Activated CD4-positive, alpha-beta T cell treated with anti-CD3 and anti-CD28 coated beads for 48 hours (primary cell): ENCODE measurements at regions not wholly inside any gene's neighbourhood (a gene's known extent, or its start where the extent isn't known, plus 50 kb on each side); places are given as distances from the start of the nearest gene placed in this dataset.
"Not testable (repeated sequence)": the region's sequence is repeated elsewhere in the genome, so short reads cannot be mapped to it uniquely, and the experiment has no call there.

Experiments
- DNase-seq: peaks from one replicate; pipeline ENCODE4 v3.0.0-alpha.2; 2020

DNA sequence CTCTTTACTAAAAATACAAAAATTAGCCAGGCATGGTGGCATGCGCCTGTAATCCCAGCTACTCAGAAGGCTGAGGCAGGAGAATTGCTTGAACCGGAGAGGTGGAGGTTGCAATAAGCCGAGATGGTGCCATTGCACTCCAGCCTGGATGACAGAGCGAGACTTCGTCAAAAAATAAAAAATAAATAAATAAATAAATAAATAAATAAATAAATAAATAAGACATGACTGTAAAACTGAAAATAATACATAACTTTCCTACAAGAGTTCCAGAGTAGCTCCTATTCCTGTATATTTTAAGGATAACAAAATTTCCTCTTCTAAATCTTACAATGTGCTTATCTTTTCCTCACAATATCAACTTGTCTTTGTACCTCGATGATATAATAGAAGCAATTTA is 549.4 kb downstream of the TRAM1L1 start:
- not testable (repeated sequence) for DNase-seq

DNA sequence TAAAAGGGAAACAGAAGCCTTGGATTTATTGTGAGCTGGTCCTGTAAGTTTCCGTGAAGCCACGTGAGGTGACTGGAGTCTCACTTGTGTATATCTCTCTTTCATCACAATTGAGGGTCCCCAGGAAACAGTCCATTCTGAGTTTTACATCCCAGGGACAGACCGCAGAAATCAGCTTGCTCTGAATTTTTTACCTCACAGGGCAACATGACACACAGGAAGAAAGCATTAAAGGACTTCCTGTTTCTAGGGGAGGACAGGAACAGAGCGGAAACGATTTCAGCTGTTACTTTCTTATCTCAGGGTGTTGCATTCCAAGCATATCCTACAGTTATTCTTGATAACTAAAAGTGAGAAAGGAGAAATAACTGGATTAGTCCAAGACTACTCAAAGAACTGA is 553.5 kb downstream of the TRAM1L1 start:
- DNase-seq: no peak

DNA sequence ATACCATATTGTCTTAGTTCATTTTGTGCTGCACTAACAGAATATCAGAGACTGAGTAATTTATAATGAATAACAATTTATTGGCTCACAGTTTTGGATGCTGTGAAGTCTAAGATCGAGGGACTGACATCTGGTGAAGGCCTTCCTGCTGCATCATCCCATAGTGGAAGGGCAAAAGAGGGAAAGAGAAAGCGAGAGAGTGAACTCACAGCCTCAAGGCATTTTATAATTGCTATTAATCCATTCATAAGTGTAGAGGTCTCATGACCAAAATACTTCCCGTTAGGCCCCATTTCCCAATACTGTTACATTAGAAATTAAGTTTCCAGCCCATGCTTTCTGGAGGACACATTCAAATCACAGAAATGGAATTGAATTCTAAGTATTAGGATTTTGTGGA is 554.4 kb downstream of the TRAM1L1 start:
- DNase-seq: no peak

DNA sequence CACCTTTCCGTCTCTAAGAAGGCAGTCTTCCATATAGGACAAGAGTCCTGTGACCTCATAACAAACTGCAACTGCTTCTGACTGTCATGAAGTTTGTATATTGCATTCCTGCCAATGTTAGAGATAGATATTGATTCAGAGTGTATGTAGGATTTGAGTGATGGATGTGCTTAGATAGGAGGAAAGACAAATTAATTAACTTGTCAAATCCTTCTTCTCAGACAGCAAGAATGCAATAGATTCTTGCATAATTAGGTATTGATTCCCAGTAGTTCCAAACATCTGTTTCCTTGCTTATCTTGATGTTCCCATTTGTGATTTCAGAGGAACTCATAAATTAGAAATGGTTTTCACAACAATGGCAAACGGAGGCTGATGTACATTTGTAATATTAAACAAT is 555.3 kb downstream of the TRAM1L1 start:
- no peak for DNase-seq

DNA sequence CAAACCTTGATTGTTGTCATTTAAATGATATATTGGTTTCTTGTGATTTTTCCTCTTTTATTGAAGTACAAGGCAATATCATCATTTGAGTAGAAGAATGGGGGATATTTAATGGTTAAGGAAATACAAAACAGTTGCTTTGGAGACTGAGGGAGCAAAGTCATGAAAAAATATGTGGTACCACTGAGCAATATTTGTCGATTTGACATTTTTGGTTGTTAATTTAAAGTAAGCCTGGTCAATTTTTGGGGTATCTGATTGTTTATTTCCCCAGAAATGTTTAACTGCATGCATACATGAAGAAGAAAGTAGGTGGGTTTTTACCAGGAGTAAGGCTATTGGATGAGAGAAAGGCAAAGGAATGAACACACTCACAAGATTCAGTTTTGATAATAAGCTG is 556.2 kb downstream of the TRAM1L1 start:
- no peak for DNase-seq

DNA sequence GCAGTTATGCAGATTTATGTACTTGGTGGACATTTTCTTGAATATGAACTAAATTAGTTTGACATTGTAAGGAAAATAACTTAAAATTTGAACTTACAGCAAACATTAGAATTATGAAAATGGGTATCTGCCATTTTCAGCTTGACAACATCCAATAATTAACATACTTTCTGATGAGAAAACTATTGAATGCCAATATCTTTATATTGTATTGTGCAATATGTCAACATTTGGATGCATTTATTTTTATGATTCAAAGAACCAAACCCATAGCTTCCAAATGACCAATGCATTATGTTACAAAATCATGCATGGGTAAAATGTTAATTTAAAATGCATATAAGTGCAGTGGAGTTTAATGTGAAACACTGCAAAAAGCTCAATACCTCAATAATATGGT is 562.5 kb downstream of the TRAM1L1 start:
- no peak for DNase-seq

DNA sequence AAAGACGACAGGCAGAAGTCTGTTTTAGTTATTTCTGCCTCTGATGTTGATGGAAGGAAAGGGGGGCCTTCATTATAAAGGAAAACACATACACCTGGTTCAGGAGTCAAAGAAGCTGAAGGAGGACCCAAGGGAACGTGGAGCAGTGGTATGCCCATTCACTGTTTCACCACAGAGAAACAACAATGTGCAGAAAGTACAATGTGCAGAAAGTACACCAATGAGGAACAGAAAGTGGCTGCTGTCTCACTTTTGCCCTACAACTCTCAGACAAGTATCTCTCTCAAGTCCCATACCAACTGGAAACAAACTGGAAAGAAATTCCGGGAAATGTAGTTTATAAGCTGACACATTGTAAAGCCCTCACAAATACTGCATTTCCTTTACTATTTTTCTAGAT is 564.5 kb downstream of the TRAM1L1 start:
- DNase-seq: no peak

DNA sequence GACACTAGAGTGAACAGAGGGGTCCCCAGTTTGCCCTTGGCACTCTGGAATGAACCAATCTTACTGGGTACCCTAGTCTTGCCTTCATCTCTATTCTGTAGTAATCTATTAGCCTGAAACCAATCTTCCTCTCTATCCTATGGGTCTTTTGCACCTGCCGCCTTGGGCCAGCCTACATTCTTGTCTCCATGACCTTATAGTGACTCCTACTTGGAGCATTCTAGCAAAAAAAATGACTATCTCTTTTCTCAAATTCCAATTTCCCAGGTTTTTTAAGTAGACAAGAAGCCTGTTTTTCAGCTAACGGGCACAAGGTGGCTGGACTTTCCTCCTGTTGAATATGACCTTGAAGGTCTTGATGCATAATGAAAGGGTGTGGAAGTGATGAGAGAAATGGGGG is 568.7 kb downstream of the TRAM1L1 start:
- DNase-seq: no peak

DNA sequence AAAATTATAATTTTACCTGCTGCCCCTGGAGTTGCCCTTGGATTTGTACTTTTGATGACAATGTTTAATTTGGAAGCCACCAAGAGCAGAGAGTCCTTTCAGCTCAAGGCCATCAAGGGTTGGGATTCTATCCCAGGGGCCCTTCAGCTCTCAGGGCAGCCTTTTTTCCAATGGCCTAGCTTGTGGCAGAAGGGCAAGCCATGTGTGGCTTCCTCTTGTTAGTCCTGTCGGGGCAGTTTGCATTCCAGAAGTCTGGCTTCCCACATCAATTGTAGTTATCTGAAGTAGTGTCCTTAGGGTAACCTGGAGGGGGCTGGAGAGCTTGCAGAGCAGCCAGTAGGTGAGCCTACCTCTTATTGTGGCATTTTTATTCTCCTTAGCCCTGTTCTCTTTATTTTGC is 569.4 kb downstream of the TRAM1L1 start:
- DNase-seq: no peak

DNA sequence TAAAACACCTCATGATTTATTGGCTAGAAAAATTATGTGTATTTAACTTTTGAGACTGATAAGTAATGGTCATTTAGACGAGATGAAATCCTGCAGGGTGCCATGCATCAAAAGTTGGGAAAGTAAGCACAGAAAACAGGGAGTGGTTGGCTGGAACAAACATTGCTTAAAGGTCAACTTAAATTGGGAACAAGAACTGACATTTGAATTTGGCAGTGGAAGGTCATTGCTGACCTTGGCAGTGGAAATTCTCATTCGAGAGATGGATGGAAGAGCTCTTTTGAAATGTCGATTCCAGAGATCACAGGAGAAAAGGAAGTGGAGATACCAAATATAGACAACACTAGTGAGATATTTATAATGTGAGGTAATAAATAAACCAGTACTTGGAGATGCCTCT is 572.8 kb downstream of the TRAM1L1 start:
- DNase-seq: no peak

DNA sequence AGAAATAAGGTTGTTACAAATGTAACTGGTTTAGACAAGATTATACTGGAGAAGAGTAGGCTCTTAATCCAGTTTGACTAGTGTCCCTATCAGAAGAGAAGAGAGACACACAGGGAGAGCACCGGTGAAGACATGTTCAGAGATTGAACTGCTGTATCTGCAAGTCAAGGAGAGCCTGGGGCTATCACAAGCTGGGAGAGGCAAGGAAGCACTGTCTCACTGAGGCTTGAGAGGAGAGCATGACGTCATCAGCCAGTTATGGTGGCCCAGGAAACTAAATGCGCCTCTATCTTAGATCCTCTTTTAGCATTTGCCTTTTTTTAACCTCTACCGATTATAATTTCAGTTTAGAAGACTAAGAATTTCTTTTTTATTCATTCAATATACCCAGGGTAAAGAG is 583.4 kb downstream of the TRAM1L1 start:
- DNase-seq: no peak

DNA sequence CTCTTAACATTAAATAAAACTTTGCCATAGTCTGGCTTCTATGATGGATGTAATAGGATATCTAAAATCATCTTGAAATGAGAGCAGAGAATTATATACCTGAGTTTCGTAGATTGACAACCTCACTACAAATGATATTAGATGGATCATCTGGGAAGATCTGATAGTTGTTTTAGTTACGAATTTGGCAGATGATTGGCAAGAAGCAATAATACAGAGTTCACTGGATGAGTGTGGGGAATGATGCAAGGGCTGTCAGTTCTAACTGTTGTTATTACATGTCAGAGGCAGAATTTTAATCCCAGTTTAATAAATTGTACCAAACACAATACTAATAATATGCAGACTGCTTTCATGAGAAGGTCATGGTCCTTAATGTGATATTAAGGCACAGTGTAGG is 585.2 kb downstream of the TRAM1L1 start:
- no peak for DNase-seq

DNA sequence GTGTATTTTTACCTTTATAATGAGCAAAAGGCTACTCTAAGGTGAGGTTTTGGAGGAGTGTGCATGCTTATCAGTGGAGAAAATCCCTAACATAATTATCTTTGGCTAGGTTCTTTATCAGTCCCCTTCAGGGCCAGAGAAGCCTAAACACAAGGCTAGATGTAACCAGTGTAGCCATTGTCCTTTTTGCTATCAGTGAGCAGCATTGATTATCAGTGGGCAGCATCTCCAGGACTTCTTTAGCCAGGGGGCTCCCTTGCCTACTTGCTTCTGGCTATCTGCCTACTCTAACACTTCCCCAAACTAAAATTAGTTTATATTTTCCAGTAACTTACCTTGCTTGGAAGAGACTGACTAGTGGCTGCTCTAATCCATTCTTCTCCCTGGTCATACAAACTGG is 595.6 kb downstream of the TRAM1L1 start:
- DNase-seq: no peak

DNA sequence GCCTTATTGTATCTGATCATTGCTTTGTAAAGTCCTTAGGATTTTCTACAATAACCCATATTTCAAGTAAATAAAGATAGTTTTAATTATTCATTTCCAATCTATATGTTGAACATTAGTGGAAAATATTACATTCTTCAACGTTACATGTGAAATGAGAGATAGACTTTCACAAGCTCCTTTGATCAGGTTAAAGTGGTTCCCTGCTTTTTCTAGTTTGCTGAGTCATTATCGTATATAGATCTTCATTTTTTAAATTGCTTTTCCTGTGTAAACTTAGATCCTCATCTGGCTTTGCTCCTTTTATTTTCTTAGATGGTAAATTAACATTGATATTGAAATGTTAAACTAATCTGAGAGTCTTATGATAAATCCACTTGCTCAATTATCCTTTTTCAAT is 599.0 kb downstream of the TRAM1L1 start:
- DNase-seq: no peak

DNA sequence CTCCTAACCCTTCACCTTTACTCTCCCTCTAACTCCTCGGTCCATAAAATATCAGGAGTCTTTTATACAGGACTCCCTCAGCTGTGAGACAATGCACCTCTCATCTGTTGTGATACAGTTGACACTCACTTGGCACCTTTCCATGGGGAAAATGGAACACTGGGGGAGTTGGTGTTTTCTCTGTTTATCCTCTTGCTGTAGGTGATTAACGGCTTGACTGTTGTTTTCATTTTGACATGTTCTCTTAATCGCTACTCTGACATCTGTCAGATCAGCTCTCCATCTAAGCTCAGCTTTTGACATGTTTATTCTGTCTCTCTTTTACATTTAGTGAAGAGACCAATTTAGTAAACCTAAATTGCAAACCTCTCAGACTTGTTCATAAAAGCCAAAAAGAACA is 604.8 kb downstream of the TRAM1L1 start:
- DNase-seq: no peak

DNA sequence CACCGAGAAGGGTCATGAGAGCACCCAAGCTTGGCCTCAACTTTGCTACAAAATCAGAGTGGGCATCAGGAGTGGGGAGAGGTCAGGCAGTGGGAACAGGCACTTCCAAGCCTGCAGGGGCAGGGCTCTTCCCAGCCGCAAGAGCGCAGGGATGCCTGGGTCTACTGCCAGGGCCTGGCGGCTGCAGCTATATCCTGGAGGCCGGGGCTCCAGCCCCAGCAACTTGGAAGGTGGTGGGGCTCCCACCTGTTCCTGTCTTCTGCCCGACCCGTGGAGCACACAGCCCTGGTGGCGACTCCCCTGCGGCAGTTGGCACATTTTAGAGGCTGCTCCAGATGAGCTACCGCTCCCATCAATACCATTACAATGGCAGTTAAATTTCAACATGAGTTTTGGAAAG is 607.0 kb downstream of the TRAM1L1 start:
- DNase-seq: no peak

DNA sequence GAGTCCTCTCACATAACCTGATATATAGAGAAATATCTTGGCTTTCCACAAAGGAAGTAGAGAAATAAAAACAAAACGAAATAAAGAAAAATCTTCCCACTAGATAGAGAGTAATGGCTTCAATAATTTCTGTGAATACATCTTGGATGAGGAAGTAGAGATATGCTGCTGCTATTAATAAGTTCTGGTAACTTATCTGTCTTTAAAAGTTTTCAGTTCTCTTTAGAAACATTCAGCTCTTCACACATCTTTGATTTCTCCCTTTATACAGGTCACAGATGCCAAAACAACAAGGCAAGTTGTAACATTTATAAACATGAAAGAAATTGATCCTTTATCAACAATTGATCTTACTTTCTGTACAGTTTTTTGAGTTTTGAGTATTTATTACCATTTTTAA is 615.8 kb downstream of the TRAM1L1 start:
- DNase-seq: no peak

DNA sequence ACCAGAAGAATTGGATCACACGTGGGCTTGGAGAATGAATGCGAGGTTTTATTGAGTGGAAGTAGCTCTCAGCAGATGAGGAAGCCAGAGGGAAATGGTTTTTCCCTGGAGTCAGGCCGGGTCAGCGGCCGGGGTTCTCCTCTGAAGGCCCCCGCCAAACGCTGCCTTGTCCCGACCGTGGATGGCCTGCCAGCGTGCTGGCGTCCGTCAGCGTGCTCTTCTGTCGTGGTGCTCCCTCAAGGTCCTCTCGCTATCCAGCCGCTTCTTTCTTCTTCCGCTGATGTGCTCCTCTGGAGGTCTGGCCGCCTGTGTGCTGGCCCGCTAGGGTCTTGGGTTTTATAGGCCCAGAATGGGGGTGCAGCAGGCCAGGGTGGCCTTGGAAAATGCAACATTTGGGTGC is 632.2 kb downstream of the TRAM1L1 start:
- DNase-seq: no peak

DNA sequence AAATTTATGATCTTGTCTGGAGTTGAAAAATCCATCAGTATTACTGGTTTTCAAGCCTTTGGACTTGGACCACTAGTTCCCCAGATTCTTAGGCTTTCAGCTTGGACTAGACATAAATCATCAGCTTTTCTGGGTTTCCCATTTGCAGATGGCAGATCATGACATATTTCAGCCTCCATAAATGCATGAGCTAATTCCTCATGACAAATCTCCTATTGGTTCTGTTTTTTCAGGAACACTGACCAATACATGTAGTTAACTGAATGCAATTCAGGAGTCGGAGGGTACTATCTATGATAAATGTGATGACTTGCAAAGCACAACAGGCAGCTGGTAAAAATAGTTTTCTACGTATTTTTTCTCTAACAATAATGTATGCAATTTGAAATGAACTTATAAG is 635.6 kb downstream of the TRAM1L1 start:
- DNase-seq: no peak

DNA sequence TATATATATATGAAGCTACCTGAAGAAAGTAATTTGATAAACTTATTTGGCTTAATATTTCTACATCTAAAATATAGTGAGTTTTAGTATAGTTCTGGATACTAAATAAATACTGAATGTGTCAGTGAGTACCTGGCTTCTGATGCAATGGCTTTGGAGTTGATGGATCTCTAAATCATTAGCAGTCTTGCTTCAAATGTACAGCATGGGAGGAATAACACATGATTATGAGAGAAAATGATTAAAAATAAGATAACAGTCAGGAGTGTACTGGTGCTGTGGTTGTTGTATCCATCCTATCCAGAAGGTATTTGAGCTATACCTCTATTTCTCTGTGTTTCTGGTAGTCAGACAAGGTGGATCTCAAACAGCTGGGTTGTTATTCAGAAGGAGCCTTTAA is 641.3 kb downstream of the TRAM1L1 start:
- DNase-seq: no peak

DNA sequence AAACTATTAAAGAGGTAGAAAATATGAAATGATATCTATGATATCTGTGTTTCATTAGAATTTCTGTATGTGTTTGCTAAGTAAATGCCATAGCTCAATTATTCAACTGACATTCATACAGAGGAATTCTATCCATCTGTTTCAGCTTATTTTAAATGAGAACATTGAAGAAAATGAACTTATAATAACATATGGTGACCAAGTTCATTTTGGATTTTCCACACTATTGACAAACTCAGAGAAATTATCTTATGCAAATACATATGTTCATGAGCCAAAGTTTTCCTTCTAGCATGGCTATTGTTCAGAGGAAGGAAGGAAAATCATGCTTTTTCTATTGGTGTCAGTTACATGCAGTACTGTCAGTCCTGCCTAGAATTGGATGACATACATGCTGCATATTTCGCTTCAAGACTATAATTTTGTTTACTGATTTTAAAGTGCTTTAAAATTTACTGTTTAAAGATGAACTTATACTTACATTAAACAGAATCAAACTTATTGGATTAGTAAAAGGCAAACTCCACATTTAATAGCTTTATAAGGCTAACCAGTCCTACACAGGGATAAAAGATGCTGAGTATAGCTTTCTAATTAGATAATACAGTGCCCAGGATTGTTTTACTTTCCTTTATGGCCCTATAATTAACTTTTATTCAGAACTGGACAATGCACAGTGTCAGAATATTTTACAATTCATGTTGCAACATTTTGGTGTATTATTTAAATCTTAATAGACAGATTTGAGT is 646.2 kb downstream of the TRAM1L1 start:
- no peak for DNase-seq

DNA sequence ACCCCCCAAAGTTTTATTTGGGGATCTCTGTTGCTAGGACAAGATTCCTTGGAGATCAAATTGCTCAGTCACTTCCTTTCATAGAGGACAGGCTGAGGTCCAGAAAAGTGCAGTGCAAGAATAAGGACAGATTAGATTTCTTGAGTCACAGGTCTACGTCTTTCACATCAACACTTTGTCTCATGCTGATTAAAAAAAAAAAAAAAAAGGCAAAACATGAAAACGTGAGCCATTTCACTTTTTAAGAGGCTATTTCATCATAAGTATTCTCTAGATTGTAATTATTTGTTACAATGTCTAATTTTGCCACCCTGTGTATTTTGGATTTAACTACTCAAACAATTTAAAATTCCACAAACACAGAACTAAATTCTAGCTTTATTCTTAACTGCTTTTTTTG is 647.0 kb downstream of the TRAM1L1 start:
- no peak for DNase-seq

DNA sequence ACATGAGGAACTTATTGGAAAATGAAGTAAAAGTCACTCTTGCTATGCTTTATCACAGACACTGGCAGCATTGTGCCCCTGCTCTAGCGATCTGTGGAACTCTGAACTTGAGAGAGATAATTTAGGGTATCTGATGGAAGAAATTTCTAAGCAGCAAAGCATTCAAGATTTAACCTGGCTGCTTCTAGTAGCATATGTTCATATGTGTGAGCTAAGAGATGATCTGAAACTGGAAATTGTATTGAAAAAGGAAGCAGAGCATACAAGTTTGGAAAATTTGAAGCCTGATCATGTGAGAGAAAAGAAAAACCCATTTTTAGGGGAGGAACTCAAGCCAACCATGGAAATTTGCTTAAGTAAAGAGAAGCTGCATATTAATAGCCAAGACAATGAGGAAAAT is 657.7 kb downstream of the TRAM1L1 start:
- no peak for DNase-seq

DNA sequence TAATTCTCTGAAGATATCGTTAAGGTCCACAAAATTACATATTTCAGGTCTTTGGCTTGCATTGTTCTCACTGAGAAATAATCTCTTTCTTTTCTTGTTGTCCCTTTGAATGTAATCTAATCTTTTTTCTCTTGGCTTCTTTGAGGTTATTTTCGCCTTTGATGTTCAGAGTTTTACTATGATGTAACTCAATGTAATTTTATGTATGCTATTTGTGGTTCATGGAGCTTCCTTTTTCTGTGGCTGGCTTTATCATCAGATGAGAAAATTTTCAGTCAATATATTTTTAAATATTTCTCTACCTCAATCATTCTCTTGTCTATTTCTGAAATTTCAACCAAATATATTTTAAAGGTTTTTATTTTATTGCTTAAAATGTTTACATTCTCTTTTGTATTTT is 672.2 kb downstream of the TRAM1L1 start:
- no peak for DNase-seq

DNA sequence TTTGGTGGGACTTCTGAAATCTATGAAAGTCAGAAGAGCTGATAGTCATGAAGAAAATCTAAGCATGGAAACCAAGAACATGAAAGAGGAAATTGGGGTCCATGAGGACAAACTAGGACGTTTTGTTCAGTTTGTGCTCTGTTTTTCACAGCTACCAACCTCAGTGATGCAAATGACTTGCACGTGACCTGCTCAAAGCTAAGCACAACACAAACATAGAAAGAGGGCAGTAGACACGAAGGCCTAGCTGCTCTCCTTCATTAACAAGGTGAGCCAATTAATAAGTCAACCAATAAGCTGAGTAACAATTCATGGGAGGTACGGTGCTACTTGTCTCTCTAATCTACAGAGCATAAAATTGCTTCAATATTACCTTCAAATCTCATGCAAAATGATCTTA is 684.1 kb downstream of the TRAM1L1 start:
- DNase-seq: no peak

DNA sequence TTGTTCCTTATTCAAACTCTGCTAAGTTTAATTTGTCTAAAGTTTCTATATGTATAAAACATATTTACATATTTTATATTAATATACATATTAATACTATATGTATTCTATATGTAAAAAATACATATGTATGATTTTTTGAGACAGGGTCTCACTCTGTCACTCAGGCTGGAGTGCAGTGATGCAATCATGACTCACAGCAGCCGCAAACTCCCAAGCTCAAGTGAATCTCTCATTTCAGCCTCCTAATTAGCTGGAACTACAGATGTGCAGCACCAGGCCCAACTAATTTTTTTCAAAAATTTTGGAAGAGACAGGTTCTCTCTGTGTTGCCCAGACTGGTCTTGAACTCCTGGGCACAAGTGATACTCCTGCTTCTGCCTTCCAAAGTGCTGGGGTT is 684.9 kb downstream of the TRAM1L1 start:
- no peak for DNase-seq
